ENCODE measurements at regions not wholly inside any gene's neighbourhood (a gene's known extent, or its start where the extent isn't known, plus 50 kb on each side); places are given as distances from the start of the nearest gene placed in this dataset.
"Not testable (repeated sequence)": the region's sequence is repeated elsewhere in the genome, so short reads cannot be mapped to it uniquely, and the experiment has no call there.

- DNase-seq: no peak
Measured at GRCh38 chr5:45081082-45081481, 272.3 kb downstream of the MRPS30 start.

GRCh38 chr5:45089870-45090269 lies 281.1 kb downstream of the MRPS30 start:
- DNase-seq: peak; percentile 10

- peak; percentile 2 for DNase-seq
Measured at GRCh38 chr5:45093377-45093776, 284.6 kb downstream of the MRPS30 start.

GRCh38 chr5:45094876-45095440 lies 286.2 kb downstream of the MRPS30 start:
- DNase-seq: no peak

- no peak for DNase-seq
Measured at GRCh38 chr5:45098483-45098882, 289.7 kb downstream of the MRPS30 start.

GRCh38 chr5:45101146-45101545 lies 292.4 kb downstream of the MRPS30 start:
- no peak for DNase-seq

GRCh38 chr5:45105491-45105994 lies 296.8 kb downstream of the MRPS30 start:
- DNase-seq: no peak

GRCh38 chr5:45109062-45109461 lies 300.3 kb downstream of the MRPS30 start:
- DNase-seq: no peak

- DNase-seq: no peak
Measured at GRCh38 chr5:45109636-45110035, 300.9 kb downstream of the MRPS30 start.

- no peak for DNase-seq
Measured at GRCh38 chr5:45110399-45110798, 301.7 kb downstream of the MRPS30 start.

- no peak for DNase-seq
Measured at GRCh38 chr5:45113726-45114125, 305.0 kb downstream of the MRPS30 start.

- DNase-seq: no peak
Measured at GRCh38 chr5:45132972-45133371, 324.2 kb downstream of the MRPS30 start.

GRCh38 chr5:45162974-45163373 lies 354.2 kb downstream of the MRPS30 start:
- no peak for DNase-seq

- no peak for DNase-seq
Measured at GRCh38 chr5:45171563-45171962, 362.8 kb downstream of the MRPS30 start.

GRCh38 chr5:45172634-45173033 lies 363.9 kb downstream of the MRPS30 start:
- not testable (repeated sequence) for DNase-seq

- no peak for DNase-seq
Measured at GRCh38 chr5:45179686-45180085, 370.9 kb downstream of the MRPS30 start.

- DNase-seq: no peak
Measured at GRCh38 chr5:45189042-45189441, 380.3 kb downstream of the MRPS30 start.

GRCh38 chr5:45189481-45189880 lies 380.7 kb downstream of the MRPS30 start:
- no peak for DNase-seq

- DNase-seq: no peak
Measured at GRCh38 chr5:45195026-45195425, 386.3 kb downstream of the MRPS30 start.
